Osteoblast (primary cell): ENCODE measurements at regions not wholly inside any gene's neighbourhood (a gene's known extent, or its start where the extent isn't known, plus 50 kb on each side); places are given as distances from the start of the nearest gene placed in this dataset.

Experiments
- DNase-seq: peaks from one replicate; pipeline ENCODE4 v3.0.0; 2011; ENCODE audit warnings: low spot score, mixed read lengths; ENCODE audit not compliant: insufficient read length; ENCODE audit errors: missing footprints
- H2AFZ ChIP-seq: 2 replicates; pipeline ENCODE4 v1.6.0; 2011; ENCODE audit warnings: mild to moderate bottlenecking, low read length
- H3K27ac ChIP-seq: 2 replicates; pipeline ENCODE4 v1.5.1; 2011; ENCODE audit warnings: mild to moderate bottlenecking, low read depth, low read length, moderate library complexity
- H3K27me3 ChIP-seq: 2 replicates; pipeline ENCODE4 v1.6.0; 2012; ENCODE audit warnings: mild to moderate bottlenecking, control low read depth, inconsistent platforms, low read length, moderate library complexity; ENCODE audit not compliant: insufficient read depth
- H3K36me3 ChIP-seq: 2 replicates; pipeline ENCODE4 v1.5.1; 2011; ENCODE audit warnings: mild to moderate bottlenecking, low read length, control low read depth, moderate library complexity; ENCODE audit not compliant: insufficient read depth
- H3K4me1 ChIP-seq: 2 replicates; pipeline ENCODE4 v1.5.1; 2011; ENCODE audit warnings: mild to moderate bottlenecking, low read length, control low read depth, moderate library complexity; ENCODE audit not compliant: insufficient read depth
- H3K4me2 ChIP-seq: 2 replicates; pipeline ENCODE4 v1.6.0; 2011; ENCODE audit warnings: mild to moderate bottlenecking, low read length; ENCODE audit not compliant: insufficient read depth
- H3K4me3 ChIP-seq: fragments of 200-600 bp; sonication (generic); 3 replicates; pipeline ENCODE4 v1.5.1; 2012; ENCODE audit warnings: mild to moderate bottlenecking, low read length, inconsistent platforms; ENCODE audit not compliant: insufficient read depth
- H3K79me2 ChIP-seq: 2 replicates; pipeline ENCODE4 v1.6.0; 2012; ENCODE audit warnings: mild to moderate bottlenecking, low read length, control low read depth, inconsistent platforms; ENCODE audit not compliant: insufficient read depth
- H3K9me3 ChIP-seq: 2 replicates; pipeline ENCODE4 v1.5.1; 2011; ENCODE audit warnings: low read depth, low read length, control low read depth
- H4K20me1 ChIP-seq: 2 replicates; pipeline ENCODE4 v1.6.0; 2012; ENCODE audit warnings: mild to moderate bottlenecking, low read length, control low read depth; ENCODE audit not compliant: insufficient read depth
- TF ChIP-seq, protein P1 (sequence below): IDR thresholded peaks from 2 replicates; pipeline ENCODE4 v1.5.1; 2011; ENCODE audit warnings: mild to moderate bottlenecking, low read depth, low read length, moderate library complexity; ENCODE audit errors: extremely low read depth

DNA sequence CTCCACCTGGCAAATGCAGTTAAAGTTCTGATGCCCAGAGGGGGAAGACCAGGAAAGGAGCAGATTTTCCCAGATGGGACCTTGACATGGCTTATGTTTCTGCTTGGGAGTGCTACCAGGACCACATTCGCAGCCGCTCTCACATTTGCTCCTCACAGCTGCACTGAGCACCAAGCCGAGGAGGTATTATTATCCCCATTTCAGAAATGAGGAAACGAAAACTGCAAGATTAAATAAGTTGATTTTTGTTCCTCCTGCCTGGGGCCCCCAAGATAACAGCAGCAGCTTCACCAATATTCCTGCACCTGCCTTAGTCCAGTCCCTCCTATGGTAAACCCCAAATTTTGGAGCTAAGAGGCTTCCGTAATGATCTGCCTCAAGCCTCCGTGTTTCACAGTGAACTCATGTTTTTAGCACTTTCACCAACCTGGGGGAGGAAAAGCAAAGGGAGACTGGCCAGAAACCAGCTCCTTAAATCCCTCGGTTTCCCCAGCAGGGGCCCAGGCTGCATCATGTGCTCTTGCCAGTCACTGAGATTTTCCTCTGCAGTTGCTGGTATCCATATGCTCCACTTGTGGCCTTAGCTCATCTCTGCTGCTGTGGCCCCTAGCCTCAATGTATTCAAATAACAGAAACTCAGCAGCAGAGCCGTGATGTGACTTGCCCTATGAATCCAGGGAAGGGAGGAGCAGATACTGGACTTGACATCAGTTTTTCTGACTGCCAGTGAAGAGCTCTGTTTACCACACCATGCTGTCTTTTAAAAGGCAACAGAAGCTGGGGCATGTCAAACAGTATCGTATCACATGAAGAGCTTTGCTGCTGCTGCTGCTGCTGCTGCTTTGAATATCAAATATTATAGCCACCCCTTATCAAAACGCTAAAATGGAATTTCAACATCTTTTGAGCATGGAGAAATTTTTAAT lies 95.5 kb upstream of the KLHL13 start:
- TF ChIP-seq, protein P1, sequence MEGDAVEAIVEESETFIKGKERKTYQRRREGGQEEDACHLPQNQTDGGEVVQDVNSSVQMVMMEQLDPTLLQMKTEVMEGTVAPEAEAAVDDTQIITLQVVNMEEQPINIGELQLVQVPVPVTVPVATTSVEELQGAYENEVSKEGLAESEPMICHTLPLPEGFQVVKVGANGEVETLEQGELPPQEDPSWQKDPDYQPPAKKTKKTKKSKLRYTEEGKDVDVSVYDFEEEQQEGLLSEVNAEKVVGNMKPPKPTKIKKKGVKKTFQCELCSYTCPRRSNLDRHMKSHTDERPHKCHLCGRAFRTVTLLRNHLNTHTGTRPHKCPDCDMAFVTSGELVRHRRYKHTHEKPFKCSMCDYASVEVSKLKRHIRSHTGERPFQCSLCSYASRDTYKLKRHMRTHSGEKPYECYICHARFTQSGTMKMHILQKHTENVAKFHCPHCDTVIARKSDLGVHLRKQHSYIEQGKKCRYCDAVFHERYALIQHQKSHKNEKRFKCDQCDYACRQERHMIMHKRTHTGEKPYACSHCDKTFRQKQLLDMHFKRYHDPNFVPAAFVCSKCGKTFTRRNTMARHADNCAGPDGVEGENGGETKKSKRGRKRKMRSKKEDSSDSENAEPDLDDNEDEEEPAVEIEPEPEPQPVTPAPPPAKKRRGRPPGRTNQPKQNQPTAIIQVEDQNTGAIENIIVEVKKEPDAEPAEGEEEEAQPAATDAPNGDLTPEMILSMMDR, result no peak
- H3K27ac ChIP-seq, result no peak overlapping the region

DNA sequence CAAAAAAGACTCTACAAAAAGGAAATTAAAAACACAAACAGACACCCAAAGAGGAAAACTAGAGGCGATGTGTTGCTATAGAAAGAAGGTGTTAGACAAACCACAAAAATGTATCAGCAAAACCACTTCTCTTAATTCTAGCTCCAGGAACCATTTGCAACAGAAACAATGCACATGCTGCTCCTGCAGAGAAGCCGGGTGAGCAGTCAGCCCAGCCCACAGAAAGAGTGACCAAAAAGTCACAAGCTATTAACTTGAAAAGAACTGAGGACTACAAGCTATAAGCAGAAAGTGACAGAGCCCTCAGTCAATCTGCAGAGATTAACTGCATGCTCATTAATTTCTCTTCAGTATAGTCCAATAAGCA lies 96.2 kb upstream of the KLHL13 start:
- Histone ChIP-seq H2AFZ (no peak overlapping the region), H3K36me3 (no peaks in the 10 kb centered on the region), H3K4me3 (no peak overlapping the region), H4K20me1 (no peaks in the 10 kb centered on the region), H3K79me2 (no peaks in the 10 kb centered on the region), H3K4me2 (no peak overlapping the region), H3K4me1 (no peaks in the 10 kb centered on the region), H3K9me3 (no peaks in the 10 kb centered on the region), H3K27ac (no peak overlapping the region), H3K27me3 (no peaks in the 10 kb centered on the region)
- no peak for DNase-seq
- TF ChIP-seq, protein P1, result no peak

More for the DNA sequence above, 95.5 kb upstream of the KLHL13 start:
- H3K27me3 ChIP-seq, result no peaks in the 10 kb centered on the region
- no peak overlapping the region for H3K4me3 ChIP-seq
- H2AFZ ChIP-seq, result no peak overlapping the region
- no peaks in the 10 kb centered on the region for H3K9me3 ChIP-seq
- no peak overlapping the region for H3K4me2 ChIP-seq
- no peaks in the 10 kb centered on the region for H3K79me2 ChIP-seq
- H3K36me3 ChIP-seq, result no peaks in the 10 kb centered on the region
- DNase-seq, result no peak
- no peaks in the 10 kb centered on the region for H3K4me1 ChIP-seq
- no peaks in the 10 kb centered on the region for H4K20me1 ChIP-seq

DNA sequence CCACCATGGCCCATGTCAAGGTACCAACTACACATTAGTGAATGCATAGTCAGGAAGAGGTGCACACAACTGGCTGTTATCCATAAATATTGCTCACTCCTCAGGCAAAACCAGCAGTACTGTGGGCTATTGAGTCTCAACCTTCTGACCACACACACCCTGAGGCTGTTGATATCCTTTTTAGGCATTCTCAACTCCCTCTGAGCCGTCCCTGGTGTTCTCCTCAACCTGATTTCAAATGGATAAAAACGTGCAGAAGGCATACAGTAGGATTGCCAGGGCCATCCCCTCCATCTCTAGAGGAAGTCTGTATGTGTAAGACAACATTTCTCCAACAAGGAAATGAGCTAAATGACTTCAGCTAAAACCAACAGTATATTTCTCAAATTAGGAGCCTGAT lies 98.7 kb upstream of the KLHL13 start:
- H3K79me2 ChIP-seq, result no peaks in the 10 kb centered on the region
- no peak for DNase-seq
- no peak overlapping the region for H3K4me2 ChIP-seq
- no peak overlapping the region for H2AFZ ChIP-seq
- H3K4me3 ChIP-seq, result no peak overlapping the region
- TF ChIP-seq, protein P1, result no peak
- H3K4me1 ChIP-seq, result no peaks in the 10 kb centered on the region
- H3K27me3 ChIP-seq, result no peaks in the 10 kb centered on the region
- H3K9me3 ChIP-seq, result no peaks in the 10 kb centered on the region
- no peaks in the 10 kb centered on the region for H3K36me3 ChIP-seq
- H4K20me1 ChIP-seq, result no peaks in the 10 kb centered on the region
- no peak overlapping the region for H3K27ac ChIP-seq

DNA sequence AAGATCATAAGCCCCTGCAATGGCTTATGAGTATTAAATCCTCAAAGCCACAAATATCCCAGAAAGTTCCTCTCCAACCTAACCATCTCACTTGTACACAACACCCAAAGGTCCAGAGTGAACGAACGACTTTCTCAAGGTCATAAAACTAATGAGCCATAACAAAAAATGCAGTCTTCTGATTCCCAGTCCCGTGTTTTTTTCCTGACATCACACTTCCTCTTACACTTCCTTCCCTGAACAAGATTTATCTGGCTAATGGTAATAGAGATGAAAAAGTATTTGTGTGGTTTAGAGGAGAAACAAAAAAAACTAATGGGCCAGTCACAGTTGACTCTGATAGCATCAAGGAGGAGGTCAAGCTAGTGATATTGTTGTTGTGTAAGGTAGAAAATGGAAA lies 99.5 kb upstream of the KLHL13 start:
- Histone ChIP-seq H3K4me1 (no peaks in the 10 kb centered on the region), H3K36me3 (no peaks in the 10 kb centered on the region), H3K27me3 (no peaks in the 10 kb centered on the region), H3K27ac (no peak overlapping the region), H3K4me3 (no peak overlapping the region), H3K79me2 (no peaks in the 10 kb centered on the region), H3K9me3 (no peaks in the 10 kb centered on the region), H3K4me2 (no peak overlapping the region), H4K20me1 (no peaks in the 10 kb centered on the region), H2AFZ (no peak overlapping the region)
- TF ChIP-seq, protein P1, result no peak
- no peak for DNase-seq
